H1 (cell line): ENCODE measurements at regions not wholly inside any gene's neighbourhood (a gene's known extent, or its start where the extent isn't known, plus 50 kb on each side); places are given as distances from the start of the nearest gene placed in this dataset.

Experiments used
- CTCF ChIA-PET: fragments of 300-600 bp; sonication (Branson Sonifier 250); formaldehyde crosslinking; loops from one replicate; lab custom pipeline; 2021; ENCODE audit not compliant: partially characterized antibody; lab: Charles Lee
- POLR2A ChIA-PET: fragments of 300-600 bp; sonication (Branson Sonifier 250); formaldehyde crosslinking; loops from one replicate; lab custom pipeline; 2021; ENCODE audit warnings: inconsistent platforms; ENCODE audit not compliant: partially characterized antibody; lab: Charles Lee
- DNase-seq, 2 experiments: peaks; one replicate each; pipeline versions ENCODE4 v3.0.0 to v3.0.0-alpha.2; 2010 to 2022; ENCODE audit warnings: low spot score in 2 of 2, low read depth in 1 of 2, mixed read lengths in 1 of 2
- FAIRE-seq: peaks from 2 replicates; lab custom pipeline; 2011; peaks lifted over from hg19 to GRCh38; lab: Jason Lieb, UNC
- H2AFZ ChIP-seq: 2 replicates; pipeline ENCODE4 v1.8.1; 2012; ENCODE audit warnings: low read length, inconsistent platforms
- H2AK5ac ChIP-seq: 2 replicates; pipeline ENCODE4 v1.6.1; 2013; ENCODE audit warnings: low read depth, low read length
- H2BK120ac ChIP-seq: replicated peaks from 2 replicates; pipeline ENCODE3; 2013; ENCODE audit warnings: low read depth, low read length, inconsistent platforms
- H2BK12ac ChIP-seq: 2 replicates; pipeline ENCODE4 v1.6.1; 2013; ENCODE audit warnings: low read depth, low read length
- H2BK15ac ChIP-seq: 2 replicates; pipeline ENCODE4 v1.6.1; 2013; ENCODE audit warnings: low read length
- H2BK20ac ChIP-seq: 2 replicates; pipeline ENCODE4 v1.6.1; 2013; ENCODE audit warnings: low read length
- H2BK5ac ChIP-seq: 2 replicates; pipeline ENCODE4 v1.6.1; 2013; ENCODE audit warnings: low read depth, low read length
- H3K14ac ChIP-seq: 2 replicates; pipeline ENCODE4 v1.6.1; 2013; ENCODE audit warnings: inconsistent platforms; ENCODE audit not compliant: insufficient read length
- H3K18ac ChIP-seq: 2 replicates; pipeline ENCODE4 v1.6.1; 2013; ENCODE audit warnings: low read length; ENCODE audit errors: extremely low read depth
- H3K23ac ChIP-seq: 2 replicates; pipeline ENCODE4 v1.6.1; 2013; ENCODE audit warnings: inconsistent platforms; ENCODE audit not compliant: insufficient read length
- H3K23me2 ChIP-seq: 2 replicates; pipeline ENCODE4 v1.6.1; 2013; ENCODE audit warnings: low read depth, low read length
- H3K27ac ChIP-seq: 2 replicates; pipeline ENCODE4 v1.6.1; 2011; ENCODE audit warnings: low read depth, low read length, inconsistent platforms
- H3K27me3 ChIP-seq, 4 experiments: replicated peaks in 1 of 4; 1 replicate in 1 of 4; 2 replicates in 3 of 4; pipeline versions ENCODE4 v1.6.1 to v1.8.1; 2011 to 2013; ENCODE audit warnings: low read length in 3 of 4, mild to moderate bottlenecking in 3 of 4, inconsistent platforms in 2 of 4, mixed read lengths in 2 of 4, moderate library complexity in 1 of 4; ENCODE audit not compliant: control insufficient read depth in 3 of 4, insufficient read depth in 3 of 4; ENCODE audit errors: extremely low read depth in 1 of 4
- H3K36me3 ChIP-seq, 4 experiments: 2 replicates each; pipeline versions ENCODE4 v1.6.1 to v1.8.1; 2011 to 2013; ENCODE audit warnings: mild to moderate bottlenecking in 4 of 4, low read length in 3 of 4, moderate library complexity in 2 of 4, control low read depth in 1 of 4, inconsistent platforms in 1 of 4; ENCODE audit not compliant: insufficient read depth in 4 of 4, control insufficient read depth in 2 of 4
- H3K4ac ChIP-seq: replicated peaks from 2 replicates; pipeline ENCODE3; 2013; ENCODE audit warnings: low read length, low read depth, mixed read lengths, inconsistent platforms; ENCODE audit not compliant: insufficient read length
- H3K4me1 ChIP-seq, 4 experiments: replicated peaks in 1 of 4; 1 replicate in 1 of 4; 2 replicates in 3 of 4; pipeline versions ENCODE4 v1.6.1 to v1.8.1; 2011 to 2013; ENCODE audit warnings: low read length in 3 of 4, inconsistent platforms in 2 of 4, mixed read lengths in 1 of 4; ENCODE audit not compliant: insufficient read depth in 4 of 4, control insufficient read depth in 3 of 4
- H3K4me2 ChIP-seq, 2 experiments: 2 replicates each; pipeline versions ENCODE4 v1.6.1 to v1.8.1; 2011 to 2013; ENCODE audit warnings: low read depth in 2 of 2, low read length in 2 of 2, control low read depth in 1 of 2, inconsistent platforms in 1 of 2, mild to moderate bottlenecking in 1 of 2; ENCODE audit not compliant: insufficient read depth in 1 of 2
- H3K4me3 ChIP-seq, 4 experiments: fragments of 200-600, 300-600 bp in 1 of 4; sonication (generic), shearing (Covaris generic), sonication (Bioruptor Twin) in 1 of 4; 2 replicates each; pipeline versions ENCODE4 v1.5.1 to v1.8.1; 2011 to 2016; ENCODE audit warnings: low read length in 4 of 4, low read depth in 3 of 4, control low read depth in 2 of 4, inconsistent platforms in 2 of 4, mild to moderate bottlenecking in 2 of 4, mixed read lengths in 1 of 4, moderate library complexity in 1 of 4; ENCODE audit not compliant: insufficient read depth in 2 of 4; ENCODE audit errors: extremely low read depth in 1 of 4
- H3K56ac ChIP-seq: replicated peaks from 2 replicates; pipeline ENCODE3; 2013; ENCODE audit warnings: low read depth, mild to moderate bottlenecking, mixed read lengths, low read length, inconsistent platforms; ENCODE audit not compliant: insufficient read length
- H3K79me1 ChIP-seq: 2 replicates; pipeline ENCODE4 v1.6.1; 2013; ENCODE audit warnings: low read depth, low read length, control low read depth
- H3K79me2 ChIP-seq, 2 experiments: 2 replicates each; pipeline versions ENCODE4 v1.6.1 to v1.8.1; 2012 to 2013; ENCODE audit warnings: low read length in 2 of 2, mild to moderate bottlenecking in 2 of 2, inconsistent platforms in 1 of 2; ENCODE audit not compliant: insufficient read depth in 2 of 2, control insufficient read depth in 1 of 2
- H3K9ac ChIP-seq, 4 experiments: replicated peaks in 1 of 4; 1 replicate in 1 of 4; 2 replicates in 3 of 4; pipeline versions ENCODE4 v1.6.1 to v1.8.1; 2011 to 2013; ENCODE audit warnings: low read depth in 3 of 4, low read length in 3 of 4, control low read depth in 2 of 4, mild to moderate bottlenecking in 2 of 4, moderate library complexity in 2 of 4, inconsistent platforms in 1 of 4; ENCODE audit errors: extremely low read depth in 1 of 4
- H3K9me3 ChIP-seq, 2 experiments: 2 replicates each; pipeline versions ENCODE4 v1.6.1 to v1.8.1; 2012 to 2013; ENCODE audit warnings: mild to moderate bottlenecking in 2 of 2, moderate library complexity in 2 of 2, control low read depth in 1 of 2, inconsistent platforms in 1 of 2, low read depth in 1 of 2, low read length in 1 of 2, mixed read lengths in 1 of 2; ENCODE audit not compliant: insufficient read depth in 2 of 2
- H4K20me1 ChIP-seq, 2 experiments: replicated peaks in 1 of 2; 2 replicates each; pipeline versions ENCODE3 to v1.8.1; 2011 to 2013; ENCODE audit warnings: inconsistent platforms in 2 of 2, low read length in 2 of 2, mild to moderate bottlenecking in 1 of 2; ENCODE audit not compliant: insufficient read depth in 2 of 2, control insufficient read depth in 1 of 2
- H4K5ac ChIP-seq: 2 replicates; pipeline ENCODE4 v1.6.1; 2013; ENCODE audit warnings: low read length, low read depth, mixed read lengths, inconsistent platforms; ENCODE audit not compliant: insufficient read length
- H4K8ac ChIP-seq: 2 replicates; pipeline ENCODE4 v1.8.0; 2013; ENCODE audit warnings: mild to moderate bottlenecking, moderate library complexity, low read length, inconsistent platforms; ENCODE audit not compliant: insufficient read depth; ENCODE audit errors: extremely low read depth
- H4K91ac ChIP-seq: replicated peaks from 2 replicates; pipeline ENCODE3; 2013; ENCODE audit warnings: low read length, mixed read lengths, inconsistent platforms; ENCODE audit not compliant: insufficient read length
- HDAC6 ChIP-seq: IDR thresholded peaks from one replicate; pipeline ENCODE4 v1.7.1; 2012; ENCODE audit warnings: low read depth, mild to moderate bottlenecking, inconsistent platforms, low read length, moderate library complexity
- WGBS, 2 experiments: shearing (Covaris generic) in 1 of 2; methylation state at CpG; one replicate each; pipeline versions ENCODE4 v1.1.6 to v1.1.7; 2013 to 2015; ENCODE audit warnings: low lambda C conversion rate in 2 of 2, mixed read lengths in 2 of 2, inconsistent platforms in 1 of 2, low coverage in 1 of 2, missing lambda C conversion rate in 1 of 2; ENCODE audit not compliant: insufficient replicate concordance in 2 of 2, insufficient coverage in 1 of 2, insufficient read length in 1 of 2; ENCODE audit errors: extremely low coverage in 1 of 2, missing lambda C conversion rate in 1 of 2; 5-methylcytosine and 5-hydroxymethylcytosine counted together

- Histone ChIP-seq H2BK120ac (no peak overlapping the region), H3K9me3 (no peaks in the 10 kb centered on the region), H3K79me2 (no peaks in the 10 kb centered on the region), H3K4me3 (no peak overlapping the region), H3K23me2 (no peaks in the 10 kb centered on the region), H3K9ac (no peak overlapping the region), H4K91ac (no peak overlapping the region), H3K4me1 (no peaks in the 10 kb centered on the region; a peak in 2 of 7 replicates), H3K56ac (no peak overlapping the region), H4K20me1 (no peaks in the 10 kb centered on the region), H2BK20ac (no peak overlapping the region), H2BK15ac (no peak overlapping the region), H3K23ac (no peak overlapping the region), H3K36me3 (no peaks in the 10 kb centered on the region), H3K27ac (no peak overlapping the region), H3K4me2 (no peak overlapping the region), H2AFZ (0 out of 2 replicates have a peak overlapping the region, but pooled peaks have one; percentile 2), H3K79me1 (no peaks in the 10 kb centered on the region), H3K14ac (no peak overlapping the region), H4K8ac (no peak overlapping the region), H3K4ac (no peak overlapping the region), H2BK12ac (no peak overlapping the region), H3K27me3 (no peaks in the 10 kb centered on the region), H2AK5ac (no peak overlapping the region), H4K5ac (no peak overlapping the region), H3K18ac (no peak overlapping the region), H2BK5ac (no peak overlapping the region)
- DNase-seq (no peak), FAIRE-seq (no peak)
- WGBS, 2 experiments = 87% methylated on average over 5 of the region's 5 CpGs; no CpG with 5 or more reads in 1 of the 2 experiments
- ChIA-PET POLR2A (no interaction called here), CTCF (interaction anchor here (0.9 to 1.7 kb wide), 6 partner anchors 9 to 252 kb away, joined by 3 to 6 read pairs (median 4); no protein-coding TSS in a partner anchor)
- TF ChIP-seq HDAC6 = no peak
Measured at GRCh38 chr6:93970684-93971083, 551.3 kb upstream of the EPHA7 start.
